IPS-15b (cell line): ENCODE measurements at regions not wholly inside any gene's neighbourhood (a gene's known extent, or its start where the extent isn't known, plus 50 kb on each side); places are given as distances from the start of the nearest gene placed in this dataset.

Experiments
- H3K27me3 ChIP-seq: one replicate; pipeline ENCODE4 v1.6.1; 2013; ENCODE audit warnings: low read length; ENCODE audit not compliant: control insufficient read depth, insufficient read depth
- H3K36me3 ChIP-seq: one replicate; pipeline ENCODE4 v1.6.1; 2013; ENCODE audit warnings: low read length; ENCODE audit not compliant: control insufficient read depth, insufficient read depth
- H3K4me1 ChIP-seq: one replicate; pipeline ENCODE4 v1.6.1; 2013; ENCODE audit warnings: mild to moderate bottlenecking, low read length; ENCODE audit not compliant: control insufficient read depth, insufficient read depth
- H3K4me3 ChIP-seq: one replicate; pipeline ENCODE4 v1.5.1; 2013; ENCODE audit warnings: low read depth, low read length
- H3K9ac ChIP-seq: one replicate; pipeline ENCODE4 v1.6.1; 2013; ENCODE audit warnings: low read depth, mild to moderate bottlenecking, low read length
- H3K9me3 ChIP-seq: one replicate; pipeline ENCODE4 v1.6.1; 2013; ENCODE audit warnings: mild to moderate bottlenecking, low read length; ENCODE audit not compliant: control insufficient read depth, insufficient read depth

DNA sequence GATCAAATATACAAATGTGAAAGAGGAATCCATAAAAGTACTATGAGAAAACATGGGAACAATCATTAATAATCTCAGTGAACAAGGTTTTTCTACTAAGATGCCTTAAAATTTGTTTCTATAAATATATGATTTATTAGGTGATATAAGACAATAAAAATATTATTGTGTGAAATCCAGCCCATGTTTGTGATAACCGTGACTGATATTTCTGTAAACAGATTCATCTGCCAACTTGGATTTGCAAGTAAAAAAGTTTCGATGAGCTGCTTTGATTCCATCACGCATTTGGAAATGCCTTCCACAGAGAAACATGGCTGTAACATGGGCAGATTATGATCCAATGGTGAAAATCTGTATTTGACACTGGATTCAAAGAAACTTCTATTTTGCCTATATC, 157.8 kb downstream of the NXPE2 start:
- Histone ChIP-seq H3K4me1 (peaks cover 6% of the 10 kb centered on the region), H3K27me3 (peaks cover 8% of the 10 kb centered on the region)

DNA sequence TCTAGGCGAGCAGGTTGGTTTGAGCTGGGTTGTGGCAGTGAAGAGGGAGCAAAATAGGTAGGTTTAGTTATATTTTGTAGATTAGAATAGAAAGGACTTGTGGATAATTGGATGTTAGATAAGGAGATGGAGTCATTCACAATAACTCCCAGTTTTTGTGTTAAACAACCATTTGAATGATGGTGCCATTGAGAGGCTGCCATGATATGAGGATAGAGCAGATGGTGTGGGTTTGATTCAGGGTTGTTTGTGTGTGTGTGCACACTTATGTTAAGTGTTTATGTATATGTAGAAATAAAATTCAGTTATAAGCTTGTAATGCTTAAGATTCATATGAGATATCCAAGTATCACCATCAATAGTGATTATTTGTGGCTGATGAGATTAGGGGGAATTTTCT, 166.6 kb downstream of the NXPE2 start:
- no peaks in the 10 kb centered on the region for H3K9me3 ChIP-seq
- H3K4me3 ChIP-seq = no peak overlapping the region
- no peaks in the 10 kb centered on the region for H3K27me3 ChIP-seq
- no peak overlapping the region for H3K9ac ChIP-seq
- H3K36me3 ChIP-seq = no peaks in the 10 kb centered on the region
- H3K4me1 ChIP-seq = peaks cover 17% of the 10 kb centered on the region

More for the DNA sequence above, 157.8 kb downstream of the NXPE2 start:
- Histone ChIP-seq H3K4me3 (no peak overlapping the region), H3K9ac (no peak overlapping the region), H3K9me3 (no peaks in the 10 kb centered on the region), H3K36me3 (no peaks in the 10 kb centered on the region)

DNA sequence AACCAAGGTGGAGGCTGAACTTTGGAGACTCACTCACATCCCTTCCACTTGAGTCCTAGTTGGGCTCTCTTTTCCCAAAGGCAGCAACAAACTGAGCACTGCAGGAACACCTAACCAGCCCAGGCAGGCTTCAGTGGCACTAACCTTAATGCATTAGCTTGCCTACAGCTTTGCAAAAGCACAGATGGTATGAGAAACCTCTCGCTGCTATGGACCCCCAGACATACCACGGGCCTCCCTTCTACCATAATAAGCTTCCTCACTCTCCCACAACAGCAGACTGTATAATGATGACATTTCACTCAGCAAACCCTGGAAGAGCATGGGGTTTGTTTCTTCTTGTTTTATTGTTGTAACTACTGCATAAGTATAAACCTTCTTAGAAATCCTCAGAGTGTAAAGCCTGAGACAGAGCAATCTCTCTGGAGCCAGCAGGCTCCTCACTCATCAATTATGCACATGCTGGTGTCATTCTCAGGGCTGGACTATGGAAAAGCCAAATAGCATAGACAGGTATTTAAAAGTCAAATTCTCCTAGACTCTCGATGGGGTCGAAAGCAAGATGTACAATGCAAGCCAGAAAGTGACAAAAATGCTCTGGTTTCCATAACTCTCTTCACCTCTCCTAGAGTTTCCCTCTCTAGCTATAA, 167.6 kb downstream of the NXPE2 start:
- Histone ChIP-seq H3K9me3 (no peaks in the 10 kb centered on the region), H3K27me3 (no peaks in the 10 kb centered on the region), H3K4me3 (no peak overlapping the region), H3K36me3 (no peaks in the 10 kb centered on the region), H3K9ac (no peak overlapping the region), H3K4me1 (peaks cover 17% of the 10 kb centered on the region)

DNA sequence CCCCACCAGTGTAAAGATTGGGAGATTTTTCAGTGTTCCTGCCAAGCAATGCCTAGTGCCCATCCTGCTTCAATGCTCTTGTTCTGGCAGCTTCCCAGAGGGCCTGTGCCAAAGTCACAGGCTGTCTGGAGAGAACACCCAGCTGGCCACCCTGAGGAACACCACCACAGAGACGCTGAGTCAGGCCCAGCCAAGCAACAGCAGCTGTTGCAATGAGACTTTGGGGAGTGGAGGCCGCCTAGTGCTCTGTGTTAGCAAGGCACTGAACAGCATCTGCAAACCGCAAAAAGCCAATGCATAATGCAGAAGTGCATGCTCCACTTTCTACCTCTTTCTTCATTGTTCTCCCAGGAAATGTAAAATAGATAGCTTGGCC, 168.1 kb downstream of the NXPE2 start:
- no peak overlapping the region for H3K9ac ChIP-seq
- no peaks in the 10 kb centered on the region for H3K36me3 ChIP-seq
- no peak overlapping the region for H3K4me3 ChIP-seq
- H3K9me3 ChIP-seq = no peaks in the 10 kb centered on the region
- H3K4me1 ChIP-seq = peaks cover 17% of the 10 kb centered on the region
- no peaks in the 10 kb centered on the region for H3K27me3 ChIP-seq

DNA sequence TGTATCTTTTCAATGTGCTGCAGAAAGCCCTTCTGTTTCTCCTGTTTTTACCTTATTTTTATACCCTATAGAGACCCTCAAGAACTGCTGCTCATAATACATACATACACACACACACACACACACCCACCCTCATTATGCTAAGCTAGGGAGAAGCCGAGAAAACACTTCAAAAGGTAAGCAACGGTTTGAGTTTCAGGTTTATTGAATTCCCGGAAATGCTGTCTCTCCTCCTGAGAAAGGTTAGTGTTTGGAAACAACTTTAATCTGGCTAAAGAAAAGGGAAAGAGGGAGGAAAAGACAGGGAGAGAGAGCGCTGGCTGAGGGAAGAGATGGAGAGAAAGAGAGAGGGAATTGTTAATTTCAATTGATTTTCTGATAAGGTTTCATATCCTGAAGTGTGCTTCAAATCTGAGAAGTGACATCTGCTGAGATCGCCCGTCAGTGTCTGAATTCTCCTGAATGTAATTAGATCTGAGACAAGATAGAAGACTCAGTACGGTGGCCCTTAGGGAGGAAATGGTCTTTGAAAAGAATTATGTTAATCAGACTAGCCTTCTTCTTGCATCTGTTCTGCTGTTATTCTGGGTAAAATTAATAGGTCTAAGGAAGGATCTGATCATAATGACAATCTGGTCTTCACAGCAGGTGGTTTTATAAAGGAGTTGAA, 169.1 kb downstream of the NXPE2 start:
- H3K4me1 ChIP-seq = peaks cover 17% of the 10 kb centered on the region
- H3K27me3 ChIP-seq = no peaks in the 10 kb centered on the region
- H3K4me3 ChIP-seq = no peak overlapping the region
- no peak overlapping the region for H3K9ac ChIP-seq
- no peaks in the 10 kb centered on the region for H3K36me3 ChIP-seq
- H3K9me3 ChIP-seq = no peaks in the 10 kb centered on the region

GRCh38 chr11:114848027-114848426, 169.7 kb downstream of the NXPE2 start:
- Histone ChIP-seq H3K27me3 (no peaks in the 10 kb centered on the region), H3K36me3 (no peaks in the 10 kb centered on the region), H3K9ac (no peak overlapping the region), H3K4me3 (no peak overlapping the region), H3K4me1 (peaks cover 17% of the 10 kb centered on the region), H3K9me3 (no peaks in the 10 kb centered on the region)

- H3K4me3 ChIP-seq = no peak overlapping the region
- no peaks in the 10 kb centered on the region for H3K36me3 ChIP-seq
- no peaks in the 10 kb centered on the region for H3K4me1 ChIP-seq
- H3K9me3 ChIP-seq = no peaks in the 10 kb centered on the region
- no peaks in the 10 kb centered on the region for H3K27me3 ChIP-seq
- no peak overlapping the region for H3K9ac ChIP-seq
Observed at GRCh38 chr11:114857281-114857680, 179.0 kb downstream of the NXPE2 start.

DNA sequence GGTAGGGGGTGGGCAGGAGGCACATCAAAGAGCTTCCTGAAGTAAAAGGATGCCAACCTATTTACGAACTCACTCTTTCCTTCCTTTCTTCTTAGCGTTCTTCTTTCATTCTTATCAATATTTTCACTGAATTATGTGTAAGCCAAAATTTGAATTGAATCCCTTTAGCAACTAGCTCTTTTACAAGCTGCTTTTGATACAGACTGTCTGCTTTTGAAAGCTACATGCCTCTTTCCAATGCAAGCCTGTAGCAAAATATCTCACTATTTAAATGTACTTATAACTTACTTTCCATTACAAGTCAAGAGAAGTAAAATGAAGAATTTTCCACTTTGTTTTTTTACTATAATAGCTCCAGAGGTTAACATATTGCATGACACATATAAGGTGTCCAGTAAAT, 186.6 kb downstream of the NXPE2 start:
- H3K27me3 ChIP-seq = no peaks in the 10 kb centered on the region
- H3K9ac ChIP-seq = no peak overlapping the region
- H3K36me3 ChIP-seq = no peaks in the 10 kb centered on the region
- no peaks in the 10 kb centered on the region for H3K9me3 ChIP-seq
- H3K4me3 ChIP-seq = no peak overlapping the region
- H3K4me1 ChIP-seq = no peaks in the 10 kb centered on the region

DNA sequence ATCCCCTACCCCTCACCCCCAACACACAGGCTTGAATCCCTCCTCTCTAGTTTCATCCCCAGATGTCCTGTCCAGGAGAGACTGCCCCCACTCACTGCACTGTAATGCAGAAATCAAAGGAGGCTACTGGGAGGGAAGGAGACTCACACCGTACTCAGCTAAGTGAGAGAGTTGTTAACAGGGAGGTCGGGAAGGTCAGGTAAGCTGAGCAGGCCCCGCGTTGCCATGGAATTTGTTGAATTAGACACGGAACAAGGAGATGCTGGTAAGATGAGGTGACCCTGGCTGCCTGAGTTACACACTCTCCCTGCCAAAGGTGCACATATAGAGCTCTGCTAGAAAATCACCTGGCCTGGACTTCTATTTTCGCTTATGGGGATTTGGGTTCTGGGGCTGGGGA, 197.9 kb downstream of the NXPE2 start:
- no peak overlapping the region for H3K9ac ChIP-seq

GRCh38 chr11:114877976-114878375, 199.6 kb downstream of the NXPE2 start:
- H3K9me3 ChIP-seq = no peaks in the 10 kb centered on the region
- H3K4me1 ChIP-seq = no peaks in the 10 kb centered on the region
- H3K36me3 ChIP-seq = no peaks in the 10 kb centered on the region
- no peak overlapping the region for H3K4me3 ChIP-seq
- H3K9ac ChIP-seq = no peak overlapping the region
- H3K27me3 ChIP-seq = no peaks in the 10 kb centered on the region

More for the DNA sequence above, 197.9 kb downstream of the NXPE2 start:
- no peak overlapping the region for H3K4me3 ChIP-seq
- no peaks in the 10 kb centered on the region for H3K9me3 ChIP-seq
- no peaks in the 10 kb centered on the region for H3K4me1 ChIP-seq
- no peaks in the 10 kb centered on the region for H3K27me3 ChIP-seq
- no peaks in the 10 kb centered on the region for H3K36me3 ChIP-seq

- H3K36me3 ChIP-seq = no peaks in the 10 kb centered on the region
- H3K4me3 ChIP-seq = no peak overlapping the region
- H3K27me3 ChIP-seq = no peaks in the 10 kb centered on the region
- H3K4me1 ChIP-seq = no peaks in the 10 kb centered on the region
- H3K9me3 ChIP-seq = no peaks in the 10 kb centered on the region
- H3K9ac ChIP-seq = no peak overlapping the region
Observed at GRCh38 chr11:114880442-114880841, 202.1 kb downstream of the NXPE2 start.

- Histone ChIP-seq H3K27me3 (no peaks in the 10 kb centered on the region), H3K36me3 (no peaks in the 10 kb centered on the region)
Observed at GRCh38 chr11:114883472-114883871, 205.1 kb downstream of the NXPE2 start.

More at GRCh38 chr11:114883472-114883871, 205.1 kb downstream of the NXPE2 start:
- no peak overlapping the region for H3K9ac ChIP-seq
- H3K4me1 ChIP-seq = no peaks in the 10 kb centered on the region
- H3K4me3 ChIP-seq = no peak overlapping the region
- no peaks in the 10 kb centered on the region for H3K9me3 ChIP-seq
